NCI-H1048 (cell line): ENCODE measurements at regions not wholly inside any gene's neighbourhood (a gene's known extent, or its start where the extent isn't known, plus 50 kb on each side); places are given as distances from the start of the nearest gene placed in this dataset.

ENCODE experiments used
- DNase-seq: peaks from one replicate; lab custom pipeline; 2025; lab: John Stamatoyannopoulos, UW

DNA sequence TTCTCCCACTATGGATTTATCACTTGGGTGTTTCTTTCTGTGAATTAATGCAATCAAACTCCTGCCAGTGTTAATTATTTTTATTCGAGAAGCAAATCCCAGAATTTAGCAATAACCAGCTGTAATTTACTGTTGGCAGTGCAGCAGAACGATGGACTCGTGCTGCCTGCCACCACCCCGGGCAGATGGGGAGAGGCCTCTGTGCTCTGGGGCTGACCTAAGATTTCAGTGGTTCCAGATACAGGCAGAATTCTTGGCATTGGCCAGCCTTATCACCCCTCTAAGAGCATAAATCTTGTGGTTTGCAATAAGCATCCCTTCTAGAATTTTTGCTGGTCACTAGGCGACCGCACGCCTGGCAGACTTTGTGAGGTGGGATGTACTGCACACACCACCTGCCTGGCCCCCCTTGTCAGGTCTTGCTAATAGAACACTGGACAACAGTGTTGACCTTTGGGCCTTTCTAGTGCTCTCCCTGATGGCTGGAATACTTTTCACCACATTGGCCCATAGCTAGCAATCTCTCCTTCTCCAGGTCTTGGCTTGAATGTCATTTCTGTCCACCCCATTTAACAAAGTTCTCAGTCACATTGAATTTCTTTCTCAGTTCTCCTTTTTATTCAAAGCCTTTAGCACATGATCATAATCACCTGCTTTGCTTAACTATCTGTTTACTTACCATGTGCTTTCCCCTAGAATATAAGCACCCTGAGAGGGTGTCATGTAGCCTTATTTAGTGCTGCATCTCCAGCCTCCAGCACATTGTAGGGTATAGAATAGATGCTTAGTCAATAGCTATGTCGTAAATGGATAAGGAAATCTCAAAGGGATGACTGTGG, 122.1 kb upstream of the DYNLRB2 start:
- no peak for DNase-seq

DNA sequence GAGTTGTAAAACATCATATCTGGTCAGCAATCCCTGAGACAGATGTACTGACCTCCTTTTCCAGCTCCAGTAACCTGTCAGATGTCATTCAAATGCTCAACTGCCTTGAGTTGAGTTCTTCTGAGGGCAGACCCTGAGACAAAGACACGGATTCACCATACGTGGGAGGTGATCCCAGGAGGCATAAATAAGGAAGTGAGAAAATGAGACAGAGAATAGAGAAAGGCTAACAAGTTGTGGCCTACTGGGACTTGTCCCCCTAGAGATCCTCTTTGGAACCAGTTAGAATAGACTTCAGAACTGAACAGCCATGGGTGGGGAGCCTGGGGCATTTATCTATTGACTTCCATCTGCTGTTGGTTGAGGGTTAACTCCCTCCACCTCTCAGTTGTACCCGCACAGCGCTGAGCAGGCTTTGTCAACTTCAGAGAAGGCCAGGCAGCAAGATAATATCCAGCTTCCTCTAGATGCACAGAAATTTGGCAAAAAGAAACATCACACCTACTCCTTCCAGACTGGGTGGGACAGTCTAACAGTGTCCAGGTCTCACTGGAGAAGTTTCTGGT, 123.0 kb upstream of the DYNLRB2 start:
- no peak for DNase-seq

DNA sequence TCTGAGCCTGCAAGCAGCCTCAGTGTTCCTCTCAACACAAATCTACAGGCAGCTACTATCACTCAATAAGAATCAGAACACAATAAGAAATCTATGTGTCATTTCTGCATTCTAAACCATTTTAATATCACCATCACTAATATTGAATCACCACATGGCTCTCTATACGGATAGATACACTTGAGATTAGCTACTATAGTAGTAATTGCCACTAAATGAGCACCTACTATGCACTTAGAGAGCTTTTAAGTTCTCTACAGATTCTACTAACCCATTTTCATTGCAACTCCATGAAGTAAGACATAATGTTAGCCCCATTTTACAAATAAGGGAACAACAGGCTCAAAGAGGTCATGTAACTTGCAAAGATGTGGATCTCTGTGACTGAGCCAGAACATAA, 132.8 kb upstream of the DYNLRB2 start:
- no peak for DNase-seq

DNA sequence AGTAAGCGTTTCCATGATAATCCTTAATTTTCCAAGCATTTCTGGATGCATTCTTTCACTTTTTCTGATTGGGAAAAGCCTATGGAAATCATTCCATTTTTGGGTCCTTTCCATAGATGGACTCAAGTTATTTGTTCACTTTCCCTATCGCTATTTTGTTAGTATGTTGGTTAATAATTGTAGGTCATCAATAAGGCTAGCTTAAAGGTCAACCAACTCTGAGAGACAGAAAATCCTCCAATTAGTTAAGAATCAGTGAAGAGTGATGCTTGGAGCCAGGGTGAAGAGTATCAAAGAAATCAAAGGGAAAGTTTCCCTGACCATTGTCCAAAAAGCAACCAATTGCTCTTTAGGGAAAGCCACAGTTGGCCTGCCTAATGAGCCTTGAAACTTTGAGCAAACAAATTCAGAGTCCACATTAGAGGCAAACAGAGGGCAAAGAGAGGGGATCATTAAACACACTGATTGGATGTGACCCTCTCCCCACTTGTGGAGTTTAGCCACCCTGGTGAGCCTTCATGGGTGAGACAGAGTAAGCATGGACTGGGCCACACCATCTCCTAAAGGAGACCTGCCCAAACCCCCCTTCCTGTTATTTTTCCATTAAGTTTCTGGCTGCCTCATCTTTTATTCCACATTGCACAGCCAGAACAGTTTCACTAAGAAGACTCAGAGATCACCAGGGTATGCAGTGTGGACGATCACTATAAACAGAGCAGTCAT, 133.4 kb upstream of the DYNLRB2 start:
- DNase-seq, result no peak

DNA sequence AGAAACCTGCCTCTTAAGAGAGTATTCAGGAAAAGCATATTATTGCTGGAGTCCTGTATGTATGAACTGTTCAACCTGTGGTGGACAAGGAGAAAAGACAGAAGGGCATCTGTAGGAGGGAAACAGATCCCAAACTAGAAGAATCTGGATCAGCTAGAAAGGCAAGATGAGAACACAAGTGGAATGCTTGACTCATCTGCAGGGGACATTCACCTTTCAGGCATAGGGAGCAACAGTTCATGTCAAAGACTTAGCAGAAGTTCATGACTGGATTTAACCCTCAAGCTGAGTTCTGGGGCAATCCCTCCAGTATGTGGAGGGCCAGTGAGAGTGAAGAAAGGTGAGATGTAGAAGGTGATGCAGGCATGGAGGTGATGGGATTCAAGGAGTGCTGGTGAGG, 135.9 kb upstream of the DYNLRB2 start:
- DNase-seq, result no peak

DNA sequence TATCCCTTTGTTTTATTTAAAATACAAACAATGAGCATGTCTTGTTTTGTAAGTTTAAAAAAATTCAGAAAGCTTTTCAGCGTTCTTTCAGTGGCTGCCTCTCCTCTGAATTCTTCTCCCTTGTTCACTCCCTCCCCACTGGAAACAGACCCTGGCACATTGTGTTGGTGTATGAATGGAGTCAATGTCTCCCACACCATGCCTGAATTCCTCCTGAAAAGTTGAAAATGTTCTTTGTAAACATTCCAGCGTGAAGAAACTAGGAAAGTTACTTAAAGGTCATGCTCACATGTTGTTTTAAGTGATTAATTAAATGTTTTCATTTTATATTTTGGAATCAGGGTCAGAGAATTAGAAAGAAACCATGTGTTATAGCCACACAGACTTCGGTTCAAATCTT, 136.9 kb upstream of the DYNLRB2 start:
- DNase-seq, result no peak

DNA sequence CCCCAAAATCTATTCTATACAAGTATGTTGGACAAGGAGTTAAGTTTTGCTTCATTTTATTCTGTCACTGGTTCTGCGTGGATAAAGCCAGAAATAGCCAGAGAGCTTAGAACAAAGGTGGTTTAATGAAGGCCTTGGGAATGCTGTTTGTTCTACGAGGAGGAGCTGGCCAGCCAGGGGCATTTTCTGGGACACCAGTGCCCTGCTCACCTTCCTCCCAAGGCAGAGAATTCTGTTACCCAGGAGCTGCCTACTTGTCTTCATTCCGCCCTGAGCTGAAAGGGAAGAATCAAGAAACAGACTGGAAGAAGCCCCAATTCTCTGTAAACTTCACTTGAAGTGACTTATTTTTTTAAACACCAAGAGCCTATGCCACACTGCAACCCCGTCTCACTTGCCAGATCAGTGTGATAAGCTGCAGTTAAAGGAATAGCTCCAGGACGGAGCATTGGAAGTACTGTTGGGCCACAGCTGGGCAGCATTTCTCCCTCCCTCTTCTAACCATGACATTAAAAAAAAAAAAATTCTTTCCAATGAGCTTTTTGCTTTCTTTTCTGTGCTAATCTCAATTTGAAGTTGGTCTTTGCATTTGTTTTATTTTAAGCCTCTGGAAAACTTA, 149.8 kb upstream of the DYNLRB2 start:
- no peak for DNase-seq

DNA sequence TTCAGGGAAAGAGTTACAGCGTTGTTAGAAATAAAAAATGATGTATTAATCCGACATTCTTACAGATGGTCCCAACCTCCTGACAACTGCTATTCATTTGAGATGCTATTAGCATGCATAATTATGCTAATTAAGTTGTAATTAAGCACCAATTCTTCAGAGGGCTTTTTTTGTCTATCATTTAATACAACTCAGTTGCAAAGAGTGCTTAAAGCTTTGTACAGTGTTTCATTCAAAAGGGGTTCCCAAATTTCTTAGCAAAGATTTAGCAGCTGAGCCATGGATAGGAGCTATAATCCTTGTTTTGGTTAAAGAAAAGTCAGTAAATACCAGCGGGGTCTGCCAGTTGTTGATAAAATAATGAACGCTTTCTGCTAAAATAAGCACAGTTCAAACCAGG, 150.7 kb upstream of the DYNLRB2 start:
- DNase-seq, result no peak

DNA sequence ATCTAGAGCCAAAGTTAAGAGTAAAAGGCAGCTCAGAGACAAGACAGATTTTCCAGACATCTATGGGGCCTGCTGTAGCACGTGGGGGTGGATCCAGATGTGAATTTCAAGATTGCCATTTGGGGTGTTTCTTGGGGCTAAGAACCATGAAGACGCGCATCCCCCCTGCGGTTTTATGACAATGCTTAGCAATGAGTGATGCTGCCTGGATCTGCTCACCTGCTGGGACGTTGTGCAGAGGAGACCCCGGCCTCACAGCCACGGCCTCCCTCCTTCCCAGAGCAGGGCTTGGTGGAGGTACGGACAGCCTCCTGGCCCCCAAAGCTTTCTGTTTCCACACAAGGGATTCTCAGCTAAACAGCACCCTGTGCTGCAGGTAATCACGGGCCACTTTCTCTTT, 151.5 kb upstream of the DYNLRB2 start:
- no peak for DNase-seq

DNA sequence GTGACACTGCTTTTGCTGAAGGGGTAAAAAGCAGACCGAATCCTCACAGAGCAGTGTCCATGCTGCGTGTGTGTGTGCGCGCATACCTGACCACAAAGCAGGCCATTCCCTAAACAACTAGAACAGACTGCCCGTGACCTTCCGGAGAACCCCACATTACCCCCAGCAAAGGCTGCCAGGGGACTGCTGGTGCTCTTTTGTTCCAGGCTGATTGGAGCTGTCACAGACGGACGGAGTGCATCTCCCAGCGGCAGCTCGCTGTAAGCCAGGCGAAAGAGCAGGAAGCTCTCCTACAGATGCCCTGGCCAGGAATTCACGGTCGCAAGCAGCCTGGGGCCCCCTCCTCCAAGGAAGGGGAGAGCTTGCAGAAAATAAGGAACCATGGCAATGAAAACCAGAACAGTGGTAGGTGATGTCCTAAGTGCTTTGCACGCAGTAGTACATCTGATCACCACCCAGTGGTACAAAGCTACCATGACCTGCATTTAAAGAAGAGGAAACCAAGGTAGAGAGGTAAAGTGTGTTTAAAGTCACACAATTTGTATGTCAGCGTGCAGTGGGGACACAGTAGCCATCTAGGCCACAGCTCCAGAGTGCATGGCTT, 153.4 kb upstream of the DYNLRB2 start:
- DNase-seq, result no peak

DNA sequence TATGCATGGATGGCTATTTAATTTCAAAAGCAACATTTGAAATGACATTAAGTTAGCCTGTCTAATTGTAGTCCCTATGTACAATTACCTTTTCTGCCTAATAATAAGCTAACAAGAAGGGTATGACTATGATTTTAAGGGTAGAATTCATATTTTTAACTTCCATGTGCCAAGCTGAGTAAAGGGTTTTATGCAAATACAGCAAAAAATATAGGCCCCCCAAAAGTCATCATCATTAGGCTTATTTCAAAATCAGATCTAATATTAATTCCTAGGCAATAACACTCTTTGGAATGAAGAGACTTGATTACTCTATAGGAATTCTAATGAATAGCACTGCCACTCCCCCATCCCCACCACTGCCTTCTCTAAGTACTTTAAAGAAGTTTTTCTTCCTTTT, 155.9 kb upstream of the DYNLRB2 start:
- no peak for DNase-seq

DNA sequence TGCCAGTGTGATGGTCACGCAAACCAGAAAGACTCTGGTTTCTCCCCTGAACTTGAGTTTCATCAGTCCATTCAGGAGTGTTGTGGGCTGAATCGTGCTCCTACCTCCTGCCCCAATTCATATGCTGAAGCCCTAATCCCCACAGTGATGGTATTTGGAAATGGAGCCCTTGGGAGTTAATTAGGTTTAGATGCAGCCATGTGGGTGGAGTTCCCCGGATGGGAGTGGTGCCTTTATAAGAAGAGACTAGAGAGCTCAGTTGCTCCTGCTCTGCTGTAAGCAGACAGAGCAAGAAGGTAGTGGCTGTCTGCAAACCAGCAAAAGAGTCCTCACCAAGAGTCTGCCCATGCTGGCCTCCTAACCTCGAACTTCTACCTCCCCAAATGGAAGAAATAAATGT, 160.3 kb upstream of the DYNLRB2 start:
- no peak for DNase-seq

DNA sequence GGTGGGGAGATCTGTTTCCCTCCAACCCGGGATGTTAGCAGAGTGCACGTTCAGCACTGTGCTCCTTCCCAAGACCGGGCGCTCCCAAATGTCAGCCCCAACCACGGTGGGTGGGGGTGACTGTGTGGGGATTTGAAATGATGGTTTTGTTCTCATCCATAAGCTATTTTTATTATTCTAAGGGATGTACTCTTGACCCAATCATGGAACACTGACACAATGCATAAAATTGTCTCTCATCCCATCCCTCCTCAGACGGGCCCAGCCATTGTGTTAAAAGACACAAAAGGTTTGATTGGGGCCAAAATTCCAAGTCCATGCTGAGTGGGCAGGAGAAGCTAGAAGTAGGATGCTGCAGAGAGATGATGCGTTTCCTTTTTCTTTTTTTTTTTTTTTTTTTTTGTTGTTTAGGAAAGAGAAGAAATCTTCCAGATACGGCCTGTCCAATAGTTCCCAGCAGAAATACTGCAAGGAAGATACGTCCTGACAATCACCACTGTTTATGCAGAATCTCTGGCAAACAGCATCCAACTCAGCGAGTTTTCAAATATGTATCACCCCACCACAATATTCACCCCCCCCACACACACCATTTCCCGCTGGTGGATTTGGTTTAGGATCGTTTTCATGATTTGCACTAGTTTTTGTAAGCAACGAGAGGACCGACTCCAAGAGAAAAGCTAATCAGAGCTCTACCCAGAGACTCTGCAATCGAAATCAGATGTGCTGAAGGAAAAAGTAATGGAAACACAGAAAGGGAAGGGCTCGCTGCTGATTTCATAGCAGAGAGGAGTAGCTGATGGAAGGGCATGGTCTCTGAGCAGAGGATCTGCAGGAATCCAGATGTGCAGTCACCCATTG, 163.5 kb upstream of the DYNLRB2 start:
- no peak for DNase-seq

DNA sequence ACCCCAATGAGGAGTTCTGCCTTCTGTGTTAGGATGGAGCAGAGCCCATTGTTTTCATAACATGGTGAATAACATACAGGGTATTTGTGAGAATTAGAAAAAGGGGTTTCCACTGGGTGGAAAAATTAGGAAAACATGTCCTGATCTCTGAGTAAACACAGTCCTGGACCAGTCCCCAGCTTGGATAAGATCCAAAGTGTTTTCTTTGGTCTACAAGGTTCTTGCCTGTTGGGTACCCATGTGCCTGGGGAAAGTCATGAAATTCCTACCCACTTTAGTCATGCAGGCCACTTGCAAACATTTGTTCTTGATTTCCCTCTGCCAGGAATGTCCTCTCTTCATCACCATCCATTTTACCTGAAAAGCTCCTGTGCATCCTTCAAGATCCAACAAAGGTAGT, 164.8 kb upstream of the DYNLRB2 start:
- DNase-seq, result no peak

DNA sequence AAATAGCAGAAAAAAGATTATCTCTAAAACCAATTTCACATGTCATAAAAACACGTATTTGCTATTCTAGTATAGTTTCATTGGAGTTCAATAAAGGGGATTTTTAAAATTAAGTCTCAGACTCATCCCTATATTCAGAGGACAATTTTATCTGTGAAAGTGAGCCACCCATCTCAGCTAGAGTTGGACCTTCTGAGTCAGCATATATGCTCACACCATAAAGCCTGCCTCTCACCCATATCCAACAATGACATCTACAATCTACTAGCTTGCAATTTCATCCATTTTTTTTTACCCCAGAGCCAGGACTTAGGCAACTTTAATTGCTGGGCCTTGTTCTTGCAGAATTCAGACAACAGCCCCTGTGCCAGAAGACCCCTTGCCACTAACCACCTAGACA, 165.3 kb upstream of the DYNLRB2 start:
- DNase-seq, result no peak

DNA sequence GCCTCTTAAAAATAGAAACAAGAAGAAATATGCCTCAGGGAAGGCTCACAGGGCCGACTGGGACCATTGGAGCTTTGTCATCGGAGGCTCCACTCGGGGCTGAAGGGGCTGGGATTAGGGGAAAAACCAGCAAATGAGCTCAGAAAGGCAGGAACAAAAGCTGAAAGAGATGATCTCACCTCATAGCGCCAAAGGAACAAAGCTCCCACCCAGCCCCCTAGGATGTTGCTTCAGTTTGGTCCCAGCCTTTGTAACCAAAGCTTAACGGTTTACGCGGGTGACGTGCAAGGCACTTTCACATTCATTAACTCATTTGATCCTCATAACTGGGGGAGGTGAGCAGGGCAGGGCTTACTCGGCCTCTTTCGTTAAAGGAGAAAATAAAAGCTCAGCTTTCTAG, 168.5 kb upstream of the DYNLRB2 start:
- no peak for DNase-seq

DNA sequence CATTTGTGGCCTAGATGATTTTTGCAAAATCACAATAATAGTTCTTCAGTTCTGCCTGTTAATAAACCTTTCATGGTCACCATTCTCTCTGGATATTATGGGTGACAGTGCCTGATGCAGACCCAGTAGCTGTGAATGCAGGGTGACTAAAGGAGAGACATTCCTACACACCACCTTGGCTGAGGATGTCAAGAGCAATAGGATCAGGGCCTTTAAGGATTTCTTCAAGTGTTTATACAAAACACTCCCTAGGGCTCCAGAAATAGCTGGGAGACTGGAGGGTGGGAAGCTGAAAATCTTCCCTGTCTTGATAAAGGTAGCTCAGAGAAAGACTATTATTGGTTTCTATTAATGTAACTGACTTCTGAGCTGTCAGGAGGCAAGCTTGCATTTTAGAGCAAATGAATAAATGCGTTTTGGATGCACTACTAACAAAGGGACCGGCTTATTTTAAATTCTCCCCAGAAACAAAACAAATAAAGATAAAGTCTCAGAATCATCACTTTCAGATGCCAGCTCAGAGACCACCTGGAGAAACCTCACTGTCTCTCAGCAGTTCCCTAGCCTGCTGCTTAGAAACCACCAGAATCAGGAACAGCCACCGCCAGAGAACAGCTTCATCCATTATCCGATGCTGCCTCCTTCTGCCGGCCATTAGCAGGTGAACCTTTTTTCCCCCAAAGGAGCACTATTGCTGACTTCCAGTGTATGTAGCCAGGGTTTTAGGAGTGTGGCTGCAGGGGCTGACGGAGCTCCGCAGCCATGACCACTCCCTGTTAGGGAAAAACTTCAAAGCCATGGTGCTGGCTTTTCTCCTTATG, 171.4 kb upstream of the DYNLRB2 start:
- DNase-seq, result no peak

DNA sequence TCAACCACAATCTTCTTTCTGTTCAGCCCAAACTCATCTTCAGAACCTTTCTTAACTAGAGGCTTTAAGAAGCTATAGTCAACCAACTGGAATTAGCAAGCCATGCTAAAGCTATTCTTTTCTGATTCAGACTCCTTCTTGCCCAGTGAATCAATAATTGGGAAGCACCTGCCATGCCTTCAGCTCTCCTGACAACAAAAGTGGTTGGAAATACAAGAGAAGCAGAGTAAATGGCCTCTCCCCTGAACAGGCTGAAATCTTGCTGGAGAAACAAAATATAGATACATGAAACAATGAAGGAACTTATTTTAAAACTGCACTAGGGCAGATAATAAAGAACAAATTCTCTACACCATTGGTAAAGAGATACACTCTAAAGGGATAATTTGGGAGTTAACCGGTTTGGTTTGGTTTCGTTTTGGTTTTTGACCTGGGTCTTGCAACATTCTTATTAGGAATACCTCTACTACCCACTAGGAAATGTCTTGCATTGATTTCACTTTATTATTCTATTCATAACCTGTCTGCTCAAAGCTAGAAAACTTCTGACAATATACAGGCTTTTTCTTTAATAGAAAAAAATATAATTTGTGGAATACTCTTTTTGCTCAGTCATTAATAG, 173.6 kb upstream of the DYNLRB2 start:
- no peak for DNase-seq

DNA sequence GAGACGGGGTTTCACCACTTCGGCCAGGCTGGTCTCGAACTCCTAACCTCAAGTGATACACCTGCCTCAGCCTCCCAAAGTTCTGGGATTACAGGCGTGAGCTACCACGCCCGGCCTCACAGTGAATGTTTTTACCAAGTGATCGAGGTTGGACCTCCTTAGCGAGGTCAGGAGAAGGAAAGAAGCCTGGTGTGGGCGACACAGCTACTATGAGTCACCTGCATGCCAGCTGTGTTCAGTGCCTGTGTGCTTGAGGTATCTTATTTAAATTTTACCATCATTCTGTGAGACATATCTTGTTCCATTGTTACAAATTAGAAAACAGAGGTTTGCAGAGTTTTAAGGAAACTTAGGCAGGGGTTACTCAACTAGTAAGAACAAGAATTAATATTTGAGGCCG, 174.8 kb upstream of the DYNLRB2 start:
- DNase-seq, result no peak

DNA sequence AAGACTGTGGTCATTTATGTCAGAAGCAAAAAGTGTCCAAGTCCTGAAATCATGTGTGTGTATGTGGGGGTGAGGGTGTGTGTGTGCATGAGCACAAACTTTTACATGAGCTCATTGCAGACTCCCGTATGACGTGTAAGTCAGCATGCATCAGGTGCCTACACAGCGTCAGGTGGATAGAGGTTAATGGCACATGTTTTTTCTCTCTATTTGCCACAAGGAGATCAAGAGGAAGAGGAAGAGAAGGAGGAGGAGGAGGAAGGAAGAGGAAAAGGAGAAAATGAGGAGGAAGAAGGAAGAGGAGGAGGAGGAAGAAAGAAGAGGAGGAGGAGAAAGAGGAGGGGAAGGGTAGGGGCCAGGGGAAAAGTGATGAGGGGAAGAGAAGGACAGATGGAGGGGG, 178.0 kb upstream of the DYNLRB2 start:
- no peak for DNase-seq
